ENCODE measurements at regions not wholly inside any gene's neighbourhood (a gene's known extent, or its start where the extent isn't known, plus 50 kb on each side); places are given as distances from the start of the nearest gene placed in this dataset.
"Not testable (repeated sequence)": the region's sequence is repeated elsewhere in the genome, so short reads cannot be mapped to it uniquely, and the experiment has no call there.

- DNase-seq (ENCODE audit: low spot score), result no peak
- in situ Hi-C loops (cut with MboI; ENCODE audit: low sequenced_read_pairs, unreplicated experiment), result no loop called here
- no peak for TF ChIP-seq CTCF (IDR thresholded peaks at IDR 0.05; ENCODE audit: borderline replicate concordance, control extremely low read depth, extremely low read depth, insufficient read depth, missing control alignments)
These were observed 735.1 kb upstream of the DIAPH2 start for GRCh38 chrX:95949588-95949987.

- TF ChIP-seq CTCF (IDR thresholded peaks at IDR 0.05; ENCODE audit: borderline replicate concordance, control extremely low read depth, extremely low read depth, insufficient read depth, missing control alignments), result no peak
- in situ Hi-C loops (cut with MboI; ENCODE audit: low sequenced_read_pairs, unreplicated experiment), result no loop called here
- no peak for DNase-seq (ENCODE audit: low spot score)
These were observed 734.0 kb upstream of the DIAPH2 start for GRCh38 chrX:95950679-95951078.

GRCh38 chrX:95953564-95953963 is 731.1 kb upstream of the DIAPH2 start:
- TF ChIP-seq CTCF (IDR thresholded peaks at IDR 0.05; ENCODE audit: borderline replicate concordance, control extremely low read depth, extremely low read depth, insufficient read depth, missing control alignments), result no peak
- no peak for DNase-seq (ENCODE audit: low spot score)
- in situ Hi-C loops (cut with MboI; ENCODE audit: low sequenced_read_pairs, unreplicated experiment), result no loop called here

- no peak for DNase-seq (ENCODE audit: low spot score)
- in situ Hi-C loops (cut with MboI; ENCODE audit: low sequenced_read_pairs, unreplicated experiment), result no loop called here
- TF ChIP-seq CTCF (IDR thresholded peaks at IDR 0.05; ENCODE audit: borderline replicate concordance, control extremely low read depth, extremely low read depth, insufficient read depth, missing control alignments), result no peak
These were observed 727.9 kb upstream of the DIAPH2 start for GRCh38 chrX:95956745-95957144.

- DNase-seq (ENCODE audit: low spot score); in situ Hi-C loops (cut with MboI; ENCODE audit: low sequenced_read_pairs, unreplicated experiment): not testable (repeated sequence)
These were observed 711.1 kb upstream of the DIAPH2 start for GRCh38 chrX:95973456-95974095.

GRCh38 chrX:95974096-95974470 is 710.6 kb upstream of the DIAPH2 start:
- in situ Hi-C loops (cut with MboI; ENCODE audit: low sequenced_read_pairs, unreplicated experiment), result no loop called here
- DNase-seq (ENCODE audit: low spot score), result no peak
- TF ChIP-seq CTCF (IDR thresholded peaks at IDR 0.05; ENCODE audit: borderline replicate concordance, control extremely low read depth, extremely low read depth, insufficient read depth, missing control alignments), result no peak

GRCh38 chrX:95974890-95975289 is 709.8 kb upstream of the DIAPH2 start:
- no peak for DNase-seq (ENCODE audit: low spot score)
- in situ Hi-C loops (cut with MboI; ENCODE audit: low sequenced_read_pairs, unreplicated experiment), result no loop called here
- no peak for TF ChIP-seq CTCF (IDR thresholded peaks at IDR 0.05; ENCODE audit: borderline replicate concordance, control extremely low read depth, extremely low read depth, insufficient read depth, missing control alignments)
